ENCODE measurements at regions not wholly inside any gene's neighbourhood (a gene's known extent, or its start where the extent isn't known, plus 50 kb on each side); places are given as distances from the start of the nearest gene placed in this dataset.

DNA sequence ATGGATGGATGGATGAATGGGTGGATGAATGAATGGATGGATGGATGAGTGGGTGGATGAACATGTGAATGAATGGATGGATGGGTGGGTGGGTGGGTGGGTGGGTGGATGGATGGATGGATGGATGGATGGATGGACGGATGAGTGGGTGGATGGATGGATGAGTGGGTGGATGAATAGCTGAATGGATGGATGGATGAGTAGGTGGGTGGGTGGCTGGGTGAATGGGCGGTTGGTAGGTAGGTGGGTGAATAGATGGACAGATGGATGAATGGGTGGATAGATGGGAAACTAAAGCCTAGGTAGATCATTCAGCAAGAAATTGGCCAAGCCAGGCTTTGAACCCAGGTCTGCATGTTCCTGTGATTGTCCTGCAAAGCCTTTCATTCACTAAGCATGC lies 155.6 kb downstream of the WNT5A start:
- H3K27ac ChIP-seq, result no peak overlapping the region
- TF ChIP-seq, protein P1, sequence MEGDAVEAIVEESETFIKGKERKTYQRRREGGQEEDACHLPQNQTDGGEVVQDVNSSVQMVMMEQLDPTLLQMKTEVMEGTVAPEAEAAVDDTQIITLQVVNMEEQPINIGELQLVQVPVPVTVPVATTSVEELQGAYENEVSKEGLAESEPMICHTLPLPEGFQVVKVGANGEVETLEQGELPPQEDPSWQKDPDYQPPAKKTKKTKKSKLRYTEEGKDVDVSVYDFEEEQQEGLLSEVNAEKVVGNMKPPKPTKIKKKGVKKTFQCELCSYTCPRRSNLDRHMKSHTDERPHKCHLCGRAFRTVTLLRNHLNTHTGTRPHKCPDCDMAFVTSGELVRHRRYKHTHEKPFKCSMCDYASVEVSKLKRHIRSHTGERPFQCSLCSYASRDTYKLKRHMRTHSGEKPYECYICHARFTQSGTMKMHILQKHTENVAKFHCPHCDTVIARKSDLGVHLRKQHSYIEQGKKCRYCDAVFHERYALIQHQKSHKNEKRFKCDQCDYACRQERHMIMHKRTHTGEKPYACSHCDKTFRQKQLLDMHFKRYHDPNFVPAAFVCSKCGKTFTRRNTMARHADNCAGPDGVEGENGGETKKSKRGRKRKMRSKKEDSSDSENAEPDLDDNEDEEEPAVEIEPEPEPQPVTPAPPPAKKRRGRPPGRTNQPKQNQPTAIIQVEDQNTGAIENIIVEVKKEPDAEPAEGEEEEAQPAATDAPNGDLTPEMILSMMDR (conservative IDR thresholded peaks at IDR 0.05), result no peak

DNA sequence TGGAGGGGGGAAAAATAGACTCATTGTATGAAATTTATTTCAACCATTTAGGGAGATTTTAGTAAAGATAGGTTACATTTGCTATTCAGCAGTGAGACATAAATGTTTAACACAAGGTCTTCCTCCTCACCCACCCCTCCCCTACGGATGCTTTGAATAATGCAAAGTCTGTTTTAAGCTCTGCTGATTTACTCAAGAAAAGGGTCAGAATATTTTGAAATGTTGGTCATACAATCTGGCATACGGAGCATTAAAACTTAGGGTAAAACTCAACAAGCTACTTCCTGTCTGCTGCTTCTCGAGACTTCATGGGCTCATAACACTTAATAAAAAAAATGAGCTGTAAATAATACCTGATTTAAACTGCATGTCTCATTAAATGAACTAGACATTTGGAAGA lies 156.3 kb downstream of the WNT5A start:
- TF ChIP-seq, protein P1 (conservative IDR thresholded peaks at IDR 0.05), result no peak

GRCh38 chr3:55330355-55330754 lies 156.8 kb downstream of the WNT5A start:
- no peak overlapping the region for H3K27ac ChIP-seq

More for the DNA sequence above, 156.3 kb downstream of the WNT5A start:
- H3K27ac ChIP-seq, result no peak overlapping the region

GRCh38 chr3:55329849-55330248 lies 157.3 kb downstream of the WNT5A start:
- no peak overlapping the region for H3K27ac ChIP-seq
- TF ChIP-seq, protein P1 (conservative IDR thresholded peaks at IDR 0.05), result no peak

More at GRCh38 chr3:55330355-55330754, 156.8 kb downstream of the WNT5A start:
- TF ChIP-seq, protein P1 (conservative IDR thresholded peaks at IDR 0.05), result no peak

DNA sequence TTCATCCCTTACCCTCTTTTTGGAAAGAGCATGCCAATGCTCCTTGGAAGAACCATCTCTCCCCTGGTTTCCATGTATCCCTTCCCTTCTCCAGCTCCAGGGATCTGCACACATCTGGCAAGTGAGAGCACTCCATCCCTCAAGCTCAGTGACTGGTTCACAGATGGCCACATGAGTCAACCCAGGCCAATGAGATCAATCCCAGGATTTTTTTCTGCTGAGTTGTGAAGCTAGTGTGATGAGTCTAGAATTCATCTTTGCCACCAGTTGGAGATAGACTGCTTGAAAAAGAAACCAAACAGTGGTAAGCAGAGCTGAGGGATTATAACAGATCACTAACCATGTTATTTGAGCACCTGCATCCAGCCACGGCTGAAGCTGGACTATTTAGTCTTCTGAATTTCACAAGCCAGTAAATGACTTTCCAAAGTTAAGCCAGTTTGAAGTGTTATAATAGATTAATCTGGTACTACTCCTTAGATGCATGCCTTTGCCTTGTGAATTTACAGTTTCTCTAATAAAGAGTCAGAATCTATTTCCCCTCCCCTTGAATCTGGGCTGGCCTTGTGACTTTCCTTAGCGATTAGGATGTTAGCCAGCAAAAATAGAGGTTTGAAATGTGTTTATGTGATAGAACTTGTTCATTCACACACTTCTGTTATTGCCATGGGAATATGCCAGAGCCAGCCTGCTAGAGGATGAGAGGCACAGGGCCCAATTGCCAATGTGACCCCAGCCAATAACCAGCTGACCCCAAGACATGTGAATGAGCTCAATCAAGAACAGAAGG lies 159.8 kb downstream of the WNT5A start:
- TF ChIP-seq, protein P1 (conservative IDR thresholded peaks at IDR 0.05), result no peak
- no peak overlapping the region for H3K27ac ChIP-seq

GRCh38 chr3:55322638-55323037 lies 164.5 kb downstream of the WNT5A start:
- TF ChIP-seq, protein P1 (conservative IDR thresholded peaks at IDR 0.05), result no peak
- no peak overlapping the region for H3K27ac ChIP-seq

- TF ChIP-seq, protein P1 (conservative IDR thresholded peaks at IDR 0.05), result no peak
- no peak overlapping the region for H3K27ac ChIP-seq
Measured at GRCh38 chr3:55320928-55321327, 166.2 kb downstream of the WNT5A start.
